Stimulated activated CD4-positive, alpha-beta T cell treated with anti-CD3 and anti-CD28 coated beads, TNF-alpha, amount 100 ng/mL, for 24 hours (primary cell): ENCODE measurements at regions not wholly inside any gene's neighbourhood (a gene's known extent, or its start where the extent isn't known, plus 50 kb on each side); places are given as distances from the start of the nearest gene placed in this dataset.

Source experiments
- DNase-seq, 3 experiments: peaks; one replicate each; pipeline ENCODE4 v3.0.0-alpha.2; 2020; ENCODE audit warnings: low read depth in 3 of 3

DNA sequence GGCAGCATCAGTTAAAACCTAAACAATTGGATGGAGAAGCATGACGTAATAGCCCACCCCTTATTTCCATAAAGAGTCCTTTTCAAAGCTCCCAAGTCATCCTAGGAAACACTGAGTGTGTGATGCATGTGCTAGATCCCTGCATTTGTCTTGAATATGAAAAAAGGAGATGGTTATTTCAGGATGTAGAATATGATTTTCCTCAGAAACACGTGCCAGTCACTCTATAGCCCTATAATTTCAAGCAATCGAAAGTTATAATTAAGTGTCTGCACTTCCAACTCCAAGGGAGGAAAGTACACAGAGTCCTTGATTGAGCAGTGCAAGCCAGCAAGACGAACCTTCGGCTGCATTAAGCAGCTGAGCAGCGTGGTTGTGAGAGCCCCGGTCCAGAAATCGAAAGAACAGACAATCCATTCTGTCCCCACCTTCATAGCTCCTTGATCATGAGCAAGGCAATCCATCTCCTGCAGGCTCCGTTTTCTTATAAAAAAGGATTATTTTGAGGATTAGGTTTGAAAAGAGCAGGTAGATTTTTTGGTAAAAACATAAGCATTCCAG is 287.7 kb downstream of the FBXO15 start:
- DNase-seq, result no peak

DNA sequence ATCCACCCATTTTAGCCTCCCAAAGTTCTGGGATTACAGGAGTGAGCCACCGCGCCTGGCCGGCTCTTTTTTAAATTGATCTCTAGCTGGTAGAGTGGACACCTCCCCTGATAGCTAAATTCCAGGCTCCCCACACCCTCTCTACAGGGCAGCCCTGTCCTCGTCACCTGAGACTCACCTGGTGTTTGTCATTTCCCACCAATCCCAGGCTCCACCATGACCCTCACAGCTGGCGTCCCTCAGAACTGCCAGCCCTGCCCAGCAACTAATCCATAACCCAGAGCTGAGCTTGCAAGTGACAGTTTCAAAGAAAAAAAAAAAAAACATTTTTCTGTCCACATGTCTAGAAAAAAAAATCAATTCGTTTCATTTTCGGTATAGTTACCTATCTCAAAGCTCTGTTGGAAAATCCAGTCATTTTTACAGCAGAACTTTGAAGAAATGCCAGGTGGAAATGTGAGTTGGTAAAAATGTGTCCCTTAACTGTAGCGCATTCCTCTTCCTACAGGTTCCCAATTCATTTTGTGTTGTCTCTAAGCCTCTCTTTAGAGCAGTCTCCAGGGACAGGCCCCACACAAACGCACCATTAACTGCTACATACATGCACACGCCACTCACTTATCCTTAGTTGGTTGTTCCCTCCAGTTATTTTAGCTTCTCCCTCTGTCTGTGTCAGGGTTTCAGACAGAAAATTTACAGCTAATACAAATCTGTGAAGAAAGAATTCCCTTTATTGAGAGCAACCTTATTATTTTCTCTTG is 294.7 kb downstream of the FBXO15 start:
- DNase-seq, result no peak

DNA sequence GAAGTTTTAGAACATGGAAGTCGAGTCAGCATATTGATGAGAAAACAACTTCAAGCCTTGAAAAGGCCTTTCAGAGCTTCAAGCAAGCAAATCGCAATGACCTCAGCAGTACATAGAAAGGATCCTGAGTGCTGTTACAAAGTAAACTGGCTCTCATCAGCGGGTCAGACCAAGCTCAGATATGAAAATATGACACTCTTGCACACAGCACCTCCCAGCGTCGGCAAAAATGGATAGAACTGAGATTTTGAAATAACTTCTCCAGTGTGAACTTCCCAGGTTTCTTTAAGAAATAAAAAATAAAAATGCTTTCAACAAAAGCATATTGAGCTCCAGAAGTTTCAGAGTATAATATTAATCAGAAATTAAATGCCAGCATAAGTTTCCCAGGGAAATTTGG is 296.9 kb downstream of the FBXO15 start:
- no peak for DNase-seq

DNA sequence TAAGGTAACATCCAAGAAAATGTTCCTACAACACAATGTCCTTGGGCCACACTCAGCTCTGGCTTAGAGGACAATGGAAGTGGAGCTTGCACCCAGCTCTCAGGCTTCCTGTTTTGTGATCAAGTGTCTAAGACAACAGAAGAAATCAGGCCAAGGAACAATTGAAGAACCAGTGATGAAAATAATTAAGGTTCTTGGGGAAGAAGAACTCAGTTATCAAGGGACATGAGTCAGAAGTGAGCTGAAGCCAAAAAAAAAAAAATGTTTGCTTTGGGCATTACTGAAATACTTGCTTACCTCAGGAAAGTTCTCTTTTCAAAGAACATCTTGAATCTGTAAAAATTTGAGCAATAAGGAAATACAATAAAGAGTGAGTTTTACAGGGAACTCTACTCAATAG is 299.0 kb downstream of the FBXO15 start:
- no peak for DNase-seq

DNA sequence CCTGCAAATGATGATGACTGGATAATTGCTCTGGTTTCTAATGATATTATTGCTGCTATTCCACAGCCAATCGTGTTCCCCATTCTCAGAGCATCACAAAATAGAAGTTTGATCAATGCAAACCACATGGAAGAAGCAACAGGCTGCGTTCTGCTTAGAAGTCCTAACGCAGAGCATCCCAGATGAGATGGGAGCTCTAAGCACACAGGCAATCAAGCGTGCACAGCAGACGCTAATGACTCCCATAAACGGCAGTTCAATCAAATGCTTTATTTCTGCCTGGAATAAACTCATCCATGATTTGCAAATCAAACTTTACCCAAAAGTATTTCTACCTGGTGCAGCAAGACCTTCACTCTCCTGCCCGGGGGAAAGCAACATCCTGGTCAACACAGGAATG is 304.2 kb downstream of the FBXO15 start:
- DNase-seq, result no peak

DNA sequence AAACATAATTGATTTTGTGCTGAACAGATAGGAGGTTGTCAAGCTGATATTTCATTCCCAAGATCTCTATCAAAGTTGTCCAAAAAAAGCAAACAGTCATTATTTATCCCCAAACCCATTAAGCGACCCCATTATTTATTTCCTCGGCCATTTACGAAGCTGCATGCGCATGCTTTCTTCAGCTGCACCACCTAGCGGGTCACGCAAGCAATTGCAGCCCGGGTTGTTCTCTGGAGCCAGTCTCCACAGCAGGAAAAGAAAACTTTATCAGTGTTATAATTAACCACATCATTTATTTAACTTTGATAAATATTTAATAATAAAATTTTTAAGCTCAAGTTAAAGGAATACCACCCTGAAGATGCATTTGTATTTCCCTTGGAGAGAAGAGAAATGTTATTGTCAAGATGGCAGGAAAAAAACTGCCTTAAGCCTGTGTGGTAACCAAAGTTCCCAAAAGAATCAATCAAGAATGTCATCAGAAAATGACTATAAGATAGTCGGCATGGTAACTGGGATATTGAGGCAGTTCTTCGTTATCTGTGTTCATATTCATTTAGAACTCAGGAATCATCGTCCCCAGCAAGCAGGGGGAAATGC is 304.7 kb downstream of the FBXO15 start:
- peak; percentile 11 to 24 (median 13) for DNase-seq

DNA sequence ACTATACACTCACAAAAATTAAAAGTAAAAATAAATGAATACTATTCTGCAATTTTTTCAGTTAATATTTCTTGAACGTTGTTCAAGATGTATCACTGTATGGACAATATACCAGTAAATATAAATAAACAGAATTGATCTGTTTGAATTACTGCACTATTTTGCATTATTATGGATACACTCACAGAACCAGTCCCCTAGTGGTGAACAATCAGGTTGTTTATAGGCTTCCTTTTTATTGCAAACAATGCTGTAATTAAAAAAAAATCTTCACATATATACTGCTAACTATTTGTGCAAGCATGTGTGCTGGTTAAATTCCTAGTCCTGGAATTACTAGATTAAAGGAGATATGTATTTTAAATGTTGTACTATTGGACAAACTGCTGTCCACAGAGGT is 306.0 kb downstream of the FBXO15 start:
- no peak for DNase-seq

DNA sequence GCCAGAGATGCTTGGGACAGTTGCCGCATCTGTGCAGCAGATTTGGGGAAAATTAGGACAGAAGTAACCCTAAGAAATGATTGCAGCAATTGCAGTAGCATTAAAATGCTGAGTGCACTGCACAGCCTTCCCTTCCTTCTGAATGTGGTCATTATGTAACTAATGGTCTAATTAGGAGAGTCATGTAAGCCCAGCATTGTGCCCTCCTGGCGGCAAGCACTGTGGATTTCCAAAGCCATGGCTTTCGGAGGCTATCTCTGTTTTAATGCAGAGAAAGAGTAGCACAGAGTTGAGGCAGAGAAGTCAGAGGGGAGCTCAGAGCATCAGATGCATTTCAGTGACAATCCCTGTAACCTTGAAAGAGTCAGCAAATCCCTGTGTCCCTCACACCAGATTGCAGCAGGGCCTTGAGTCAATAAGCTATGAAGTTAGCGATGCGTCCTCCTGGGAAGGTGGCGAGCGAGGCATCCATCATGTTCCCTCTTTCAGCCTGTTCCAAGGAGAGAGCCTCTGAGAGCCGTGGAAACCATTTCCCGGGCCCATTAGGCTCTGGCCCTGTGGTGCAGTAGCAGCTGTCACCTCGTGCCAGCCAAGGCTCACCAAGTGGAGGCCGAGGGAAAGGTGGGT is 307.2 kb downstream of the FBXO15 start:
- DNase-seq, result no peak

DNA sequence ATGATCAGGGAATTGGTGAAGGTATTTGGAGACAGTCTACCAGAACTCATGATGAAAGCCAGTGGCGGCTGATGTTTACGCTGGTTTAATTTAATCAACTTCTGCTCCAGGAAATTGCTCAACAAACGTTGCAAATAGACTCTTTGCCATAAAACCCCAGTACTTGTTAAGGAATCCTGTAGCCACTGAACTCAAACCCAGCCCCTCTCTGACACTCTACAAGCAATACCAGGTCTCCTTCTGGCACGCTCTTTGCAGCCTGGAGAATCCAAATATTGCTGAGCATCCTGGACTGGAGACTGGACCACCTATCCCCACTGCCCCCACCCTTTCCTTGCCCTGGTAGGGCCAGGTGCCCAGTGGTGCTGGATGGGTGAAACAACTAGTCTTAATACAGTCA is 308.2 kb downstream of the FBXO15 start:
- DNase-seq, result no peak

DNA sequence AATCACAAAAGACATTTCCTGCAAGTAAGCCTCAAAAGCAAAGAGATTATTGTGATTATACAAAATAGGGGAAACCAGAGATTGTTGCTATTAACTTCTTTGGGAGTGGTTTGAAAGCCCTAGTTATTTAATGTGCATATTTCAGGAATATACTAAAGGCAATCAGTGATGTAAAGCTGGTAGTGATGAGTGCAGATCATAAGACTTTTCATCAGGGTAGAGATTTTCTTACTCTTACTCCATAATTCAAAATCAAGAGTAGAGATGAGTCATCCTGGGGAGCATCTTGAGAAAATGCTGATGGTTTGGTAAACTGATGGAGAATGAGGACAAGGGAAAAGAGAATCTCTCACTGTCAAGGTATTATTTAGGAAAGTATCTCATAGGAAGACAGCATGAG is 309.5 kb downstream of the FBXO15 start:
- DNase-seq, result no peak

DNA sequence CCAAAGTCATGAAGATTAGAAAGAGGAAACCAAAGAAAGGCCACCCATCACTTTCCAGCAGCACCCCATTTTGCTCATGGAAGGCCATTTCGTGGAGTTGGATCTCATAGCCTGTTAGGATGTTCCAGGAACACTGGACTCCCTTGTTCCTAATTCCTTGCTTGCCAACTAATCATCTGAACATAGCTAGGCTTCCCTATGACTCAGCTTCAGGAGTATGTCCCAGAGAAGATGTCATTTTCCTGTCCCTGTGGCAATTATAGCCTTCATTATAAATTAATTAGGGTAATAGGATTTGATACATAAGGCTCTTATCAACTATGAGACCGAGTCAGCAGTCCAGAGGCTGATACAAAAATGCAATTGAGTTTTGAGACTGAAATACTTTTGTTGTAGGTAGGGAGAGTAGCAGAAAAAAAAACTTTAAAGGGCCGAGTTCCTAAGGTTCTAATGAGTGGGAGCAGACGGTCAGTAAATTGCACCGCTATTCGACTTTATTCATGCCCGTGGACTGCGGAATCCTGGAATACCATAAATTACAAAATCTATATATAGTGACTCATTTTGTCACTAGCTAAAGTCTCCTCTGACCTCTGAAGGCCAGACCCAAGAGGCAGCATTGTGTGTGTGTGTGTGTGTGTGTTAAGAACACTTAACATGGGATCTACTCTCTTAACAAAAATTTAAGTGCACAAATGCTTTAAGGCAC is 311.8 kb downstream of the FBXO15 start:
- no peak for DNase-seq

DNA sequence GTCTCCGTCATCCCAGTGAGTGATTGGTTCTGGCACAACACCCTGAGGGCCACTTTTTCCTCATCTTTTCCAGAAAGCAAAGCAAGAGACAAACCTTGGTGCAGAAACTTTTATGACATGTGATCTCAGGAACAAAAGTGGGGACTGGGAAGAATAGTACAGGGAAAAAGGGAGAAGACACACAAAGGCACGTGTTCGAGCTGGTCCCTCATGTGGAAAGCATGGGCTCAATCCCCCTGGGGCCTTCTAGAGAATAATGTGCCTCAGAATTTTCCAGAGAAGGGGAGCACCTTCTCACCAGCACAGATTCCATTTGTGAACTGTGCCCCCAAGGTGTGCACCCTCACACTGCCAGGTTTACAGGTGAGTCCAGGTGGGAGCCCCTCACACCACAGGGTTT is 312.6 kb downstream of the FBXO15 start:
- no peak for DNase-seq

DNA sequence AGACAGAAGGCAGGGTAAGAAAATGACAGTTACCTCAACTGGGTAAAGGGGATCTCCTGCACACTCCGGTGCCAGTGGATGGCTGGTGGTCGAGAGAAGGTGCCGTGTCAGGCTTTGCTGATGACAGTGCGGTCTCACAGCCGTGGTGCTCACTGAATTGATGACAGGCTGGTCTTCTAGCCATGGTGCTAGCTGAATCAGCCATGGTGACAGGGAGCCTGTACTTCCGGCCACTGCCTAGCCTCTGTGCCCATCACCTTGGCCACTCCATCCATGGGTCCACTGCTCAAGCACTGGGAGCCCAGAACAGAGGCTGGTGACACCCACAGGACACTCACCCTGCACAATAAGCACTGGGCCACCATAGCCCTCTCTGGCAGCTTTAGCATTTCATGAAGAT is 315.9 kb downstream of the FBXO15 start:
- DNase-seq, result no peak

DNA sequence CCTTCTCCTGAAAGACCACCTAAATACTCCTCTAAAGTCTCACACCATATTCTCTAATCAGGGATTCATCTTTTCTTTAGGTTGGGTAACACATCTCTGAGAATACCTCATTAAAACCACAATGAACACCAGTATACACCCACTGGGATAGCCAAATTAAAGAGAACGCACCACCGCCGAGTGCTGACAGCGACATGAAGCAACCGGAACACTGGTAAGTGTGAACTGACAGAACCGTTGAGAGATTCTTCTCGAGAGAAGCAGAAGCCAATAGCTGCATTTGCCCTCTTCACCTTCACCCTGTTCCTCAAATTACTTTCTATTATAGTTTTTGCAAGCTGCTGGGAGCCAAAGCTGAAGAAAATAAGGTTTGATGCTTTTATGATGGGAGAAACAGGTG is 318.5 kb downstream of the FBXO15 start:
- DNase-seq, result no peak

DNA sequence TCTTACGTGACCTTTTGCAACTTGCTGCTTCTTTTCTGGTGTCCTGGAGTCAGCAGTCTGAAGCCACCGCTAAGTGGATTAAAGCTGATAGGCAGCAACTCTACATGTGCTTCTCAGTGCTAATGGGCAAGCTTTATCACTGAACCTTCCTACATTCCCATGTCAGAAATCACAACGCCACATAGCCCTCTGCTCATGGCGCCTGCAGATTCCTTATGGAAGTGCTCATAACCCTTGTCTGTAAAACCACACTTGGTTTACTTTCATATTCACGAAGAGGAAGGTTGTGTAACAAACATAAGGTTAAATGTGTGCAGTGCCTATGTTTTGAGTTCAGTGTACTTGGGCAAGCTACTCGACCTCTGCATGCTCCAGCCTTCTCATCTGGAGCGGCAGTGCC is 319.8 kb downstream of the FBXO15 start:
- DNase-seq, result no peak

DNA sequence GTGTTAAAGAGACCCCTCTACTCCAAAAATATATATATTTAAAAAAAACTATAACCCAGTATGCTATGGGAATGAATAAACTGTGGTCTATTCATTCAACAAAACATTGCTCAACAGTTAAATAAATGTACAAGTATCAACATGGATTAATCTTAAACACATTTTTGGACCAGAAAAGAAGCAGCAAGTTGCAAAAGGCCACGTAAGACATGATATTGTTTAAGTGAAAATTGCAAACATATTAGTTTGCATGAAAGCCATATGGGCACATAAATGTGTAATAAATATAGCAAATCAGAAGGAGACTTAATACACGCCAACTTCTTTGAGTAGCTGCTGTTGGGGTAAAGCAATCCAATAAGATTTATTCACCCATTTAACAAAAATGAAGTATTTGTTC is 321.5 kb downstream of the FBXO15 start:
- no peak for DNase-seq

DNA sequence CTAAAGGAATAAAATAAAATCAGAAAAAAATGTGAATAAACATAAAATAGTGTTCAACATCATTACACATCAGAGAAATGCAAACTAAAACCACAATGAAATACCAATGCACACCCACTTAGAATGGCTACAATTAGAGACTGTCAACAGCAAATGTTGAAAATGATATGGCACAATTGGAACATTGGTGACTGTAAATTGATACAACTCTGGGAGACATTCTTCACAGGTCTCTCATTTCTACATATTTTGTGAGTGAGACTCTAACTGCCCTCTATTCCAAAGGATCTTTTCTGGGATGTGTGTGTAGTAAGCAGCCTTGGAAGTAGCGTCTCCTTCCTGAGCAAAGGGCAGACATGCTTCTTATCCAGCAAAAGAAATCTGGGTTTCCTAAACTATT is 323.0 kb downstream of the FBXO15 start:
- DNase-seq, result no peak

DNA sequence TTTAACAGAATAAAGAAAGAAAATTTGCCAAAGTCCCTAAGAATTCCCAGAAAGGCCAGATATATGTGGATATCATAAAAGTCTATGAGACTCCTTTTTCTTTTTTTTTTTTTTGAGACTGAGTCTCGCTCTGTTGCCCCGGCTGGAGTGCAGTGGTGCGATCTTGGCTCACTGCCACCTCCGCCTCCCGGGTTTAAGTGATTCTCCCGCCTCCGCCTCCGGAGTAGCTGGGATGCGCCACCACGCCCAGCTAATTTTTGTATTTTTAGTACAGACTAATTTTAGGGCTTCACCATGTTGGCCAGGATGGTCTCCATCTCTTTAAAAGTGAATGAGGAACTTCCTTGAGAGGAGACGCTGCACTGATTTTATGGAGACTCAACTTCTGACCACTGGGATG is 335.2 kb downstream of the FBXO15 start:
- no peak for DNase-seq

DNA sequence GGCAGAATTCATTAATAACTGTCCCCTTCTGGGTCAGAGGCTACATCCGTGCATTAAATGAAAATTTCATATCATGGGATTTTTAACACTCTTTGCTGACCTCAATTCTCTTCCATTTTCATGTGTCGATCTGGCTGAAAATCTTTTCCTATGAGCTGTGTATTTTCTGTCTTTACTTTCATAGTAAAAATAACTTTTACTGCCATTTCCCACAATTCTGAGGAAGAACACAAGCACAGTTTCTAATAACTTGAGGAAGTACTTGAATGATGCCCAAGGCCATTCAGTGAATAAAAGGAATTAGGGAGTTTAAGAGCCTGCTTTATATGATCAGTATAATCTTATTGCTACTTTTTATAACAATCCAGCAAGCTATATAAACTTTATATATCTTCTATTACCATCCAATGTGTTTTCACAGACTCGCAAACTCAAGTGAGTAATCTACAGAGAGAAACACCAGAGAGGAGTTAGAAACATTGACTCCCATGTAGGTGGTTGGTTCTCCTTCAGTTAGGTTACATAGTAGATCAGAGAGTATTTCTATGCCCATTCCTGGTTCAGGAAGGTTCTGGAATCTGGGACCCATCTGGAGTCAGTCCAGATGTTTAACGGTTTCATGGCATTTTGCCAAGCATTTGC is 340.0 kb downstream of the FBXO15 start:
- no peak for DNase-seq

DNA sequence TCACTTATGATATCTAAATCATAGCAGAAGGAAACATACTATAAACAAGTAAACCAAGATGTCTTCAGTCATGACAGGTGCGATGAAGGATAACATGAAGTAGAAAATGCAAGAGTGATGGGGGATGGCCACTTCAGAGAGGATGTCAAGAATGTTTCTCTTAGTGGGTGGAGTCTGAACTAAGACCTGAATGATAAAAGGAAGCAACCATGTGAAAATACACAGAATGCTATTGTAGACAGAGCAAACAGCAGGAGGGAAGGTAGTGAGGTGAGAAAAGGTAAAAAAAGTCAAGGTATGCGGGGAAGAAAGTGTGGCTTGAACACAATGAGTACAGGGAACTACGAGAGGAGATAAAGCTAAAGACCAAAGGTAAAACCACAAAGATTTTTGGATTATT is 341.6 kb downstream of the FBXO15 start:
- no peak for DNase-seq

DNA sequence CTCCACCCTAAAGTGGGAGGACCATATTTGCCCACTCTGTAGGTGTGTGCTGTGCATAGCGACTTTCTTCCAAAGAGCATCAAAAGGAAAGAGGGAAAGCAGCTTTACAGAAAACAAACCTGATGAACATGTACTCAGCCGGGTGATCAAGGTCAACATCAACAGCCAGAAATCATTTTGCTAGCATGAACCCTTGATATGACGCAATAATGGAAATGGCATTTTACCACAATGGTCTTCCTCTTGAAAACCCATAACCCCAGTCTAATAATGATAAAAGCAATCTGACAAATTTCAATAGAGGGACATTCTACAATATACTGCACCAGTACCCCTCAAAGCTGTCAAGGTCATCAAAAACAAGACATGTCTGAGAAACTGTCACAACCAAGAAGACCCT is 350.2 kb downstream of the FBXO15 start:
- no peak for DNase-seq

DNA sequence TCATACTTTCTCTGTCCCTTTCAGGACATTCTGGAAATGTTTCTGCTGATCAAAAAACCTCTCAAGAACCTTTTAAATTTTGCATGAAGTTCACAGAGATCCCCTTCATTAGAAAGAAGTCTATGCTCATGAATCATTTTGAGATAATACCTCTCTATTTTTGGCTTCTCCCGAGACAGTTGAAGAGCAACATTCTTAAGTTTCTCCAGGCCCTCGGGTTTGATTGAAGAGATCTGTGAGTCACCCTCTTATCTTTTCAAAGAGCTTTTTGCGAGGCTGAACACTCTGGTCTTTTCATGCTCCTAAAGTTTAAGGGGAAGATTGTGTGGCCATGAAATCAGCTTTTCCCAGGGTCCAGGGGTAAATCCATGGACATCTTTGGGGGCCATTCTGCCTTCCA is 354.2 kb downstream of the FBXO15 start:
- DNase-seq, result no peak
